ENCODE measurements at regions not wholly inside any gene's neighbourhood (a gene's known extent, or its start where the extent isn't known, plus 50 kb on each side); places are given as distances from the start of the nearest gene placed in this dataset.

- TF ChIP-seq CTCF (conservative IDR thresholded peaks at IDR 0.05; ENCODE audit: low read depth, low read length) (no peak), EZH2 (IDR thresholded peaks at IDR 0.05; ENCODE audit: borderline replicate concordance, low read depth, low read length, poor library complexity, severe bottlenecking) (no peak)
Measured at GRCh38 chr7:34269084-34269483, 363.7 kb downstream of the BMPER start.

All from A673 (cell line).